Loucy (cell line): ENCODE measurements at regions not wholly inside any gene's neighbourhood (a gene's known extent, or its start where the extent isn't known, plus 50 kb on each side); places are given as distances from the start of the nearest gene placed in this dataset.
A peak's percentile ranks its signal among the peaks of the same experiment; 100 is the strongest.

Source experiments
- H2AFZ ChIP-seq: fragments of 200-600 bp; sonication (generic); 2 replicates; pipeline ENCODE4 v1.6.0; 2016; ENCODE audit warnings: antibody characterized with exemption, mild to moderate bottlenecking, low read length, moderate library complexity
- H3F3A ChIP-seq: fragments of 200-600 bp; 2 replicates; pipeline ENCODE4 v1.6.0; 2016; ENCODE audit warnings: antibody characterized with exemption, low read depth, mild to moderate bottlenecking
- H3K27me3 ChIP-seq: fragments of 200-600 bp; sonication (generic); 2 replicates; pipeline ENCODE4 v1.6.1; 2014; ENCODE audit warnings: low read length, mild to moderate bottlenecking; ENCODE audit not compliant: insufficient read depth, poor library complexity, severe bottlenecking
- H3K36me3 ChIP-seq: fragments of 200-600 bp; sonication (generic); 2 replicates; pipeline ENCODE4 v1.6.1; 2016; ENCODE audit warnings: low read length; ENCODE audit not compliant: insufficient read depth
- H3K4me1 ChIP-seq: fragments of 200-600 bp; sonication (generic); 2 replicates; pipeline ENCODE4 v1.5.1; 2014; ENCODE audit warnings: low read length, mild to moderate bottlenecking; ENCODE audit not compliant: insufficient read depth, poor library complexity, severe bottlenecking
- H3K4me2 ChIP-seq: fragments of 200-600 bp; sonication (generic); 2 replicates; pipeline ENCODE4 v1.6.0; 2014; ENCODE audit warnings: antibody characterized with exemption, low read length, low read depth, mild to moderate bottlenecking; ENCODE audit not compliant: poor library complexity, severe bottlenecking
- H3K4me3 ChIP-seq: fragments of 200-600 bp; sonication (generic); 2 replicates; pipeline ENCODE4 v1.5.1; 2014; ENCODE audit warnings: low read length, mild to moderate bottlenecking, mixed read lengths; ENCODE audit not compliant: poor library complexity, severe bottlenecking
- H3K79me2 ChIP-seq: fragments of 200-600 bp; sonication (generic); 2 replicates; pipeline ENCODE4 v1.6.1; 2014; ENCODE audit warnings: low read length; ENCODE audit not compliant: insufficient read depth
- H3K9ac ChIP-seq: fragments of 200-600 bp; sonication (generic); 2 replicates; pipeline ENCODE4 v1.6.0; 2014; ENCODE audit warnings: mild to moderate bottlenecking, low read depth, low read length, moderate library complexity; ENCODE audit not compliant: poor library complexity, severe bottlenecking
- H3K9me2 ChIP-seq: fragments of 200-600 bp; sonication (generic); replicated peaks from 2 replicates; pipeline ENCODE4 v1.6.1; 2016; ENCODE audit warnings: low read depth, low read length, mixed read lengths
- H3K9me3 ChIP-seq: fragments of 200-600 bp; sonication (generic); 2 replicates; pipeline ENCODE4 v1.6.1; 2014; ENCODE audit warnings: mild to moderate bottlenecking, antibody characterized with exemption, low read length, low read depth; ENCODE audit not compliant: insufficient read depth
- H4K20me1 ChIP-seq: fragments of 200-600 bp; sonication (generic); 2 replicates; pipeline ENCODE4 v1.6.0; 2014; ENCODE audit warnings: antibody characterized with exemption, low read length, mild to moderate bottlenecking; ENCODE audit not compliant: insufficient read depth, poor library complexity, severe bottlenecking
- EZH2phosphoT487 ChIP-seq: fragments of 200-600 bp; IDR thresholded peaks from 2 replicates; pipeline ENCODE4 v1.6.1; 2018; ENCODE audit warnings: antibody characterized with exemption, mild to moderate bottlenecking, moderate library complexity, borderline replicate concordance
- TF ChIP-seq, protein P1 (sequence below): fragments of 200-600 bp; sonication (generic); conservative IDR thresholded peaks from 2 replicates; pipeline ENCODE4 v1.5.1; 2014; ENCODE audit warnings: mild to moderate bottlenecking, antibody characterized with exemption, low read length

DNA sequence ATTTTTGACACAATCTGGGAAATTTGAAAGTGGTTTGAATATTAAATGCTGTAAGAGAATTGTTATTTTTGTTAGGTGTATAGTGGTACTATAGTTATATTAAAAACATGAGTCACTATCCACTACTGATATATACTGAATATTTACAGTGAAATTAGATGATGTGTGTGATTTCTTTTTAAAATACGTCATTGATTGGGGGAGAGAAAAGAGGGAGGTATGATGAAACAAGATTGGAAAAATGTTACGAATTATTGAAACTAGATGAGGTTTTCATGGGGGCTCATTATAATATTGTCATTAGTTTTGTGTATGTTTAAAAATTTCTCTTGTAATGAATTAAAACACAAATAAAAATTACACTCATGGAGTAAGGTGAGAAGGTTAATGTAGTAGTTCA lies 571.4 kb downstream of the HTR7 start:
- no peak for TF ChIP-seq EZH2phosphoT487
- TF ChIP-seq, protein P1, sequence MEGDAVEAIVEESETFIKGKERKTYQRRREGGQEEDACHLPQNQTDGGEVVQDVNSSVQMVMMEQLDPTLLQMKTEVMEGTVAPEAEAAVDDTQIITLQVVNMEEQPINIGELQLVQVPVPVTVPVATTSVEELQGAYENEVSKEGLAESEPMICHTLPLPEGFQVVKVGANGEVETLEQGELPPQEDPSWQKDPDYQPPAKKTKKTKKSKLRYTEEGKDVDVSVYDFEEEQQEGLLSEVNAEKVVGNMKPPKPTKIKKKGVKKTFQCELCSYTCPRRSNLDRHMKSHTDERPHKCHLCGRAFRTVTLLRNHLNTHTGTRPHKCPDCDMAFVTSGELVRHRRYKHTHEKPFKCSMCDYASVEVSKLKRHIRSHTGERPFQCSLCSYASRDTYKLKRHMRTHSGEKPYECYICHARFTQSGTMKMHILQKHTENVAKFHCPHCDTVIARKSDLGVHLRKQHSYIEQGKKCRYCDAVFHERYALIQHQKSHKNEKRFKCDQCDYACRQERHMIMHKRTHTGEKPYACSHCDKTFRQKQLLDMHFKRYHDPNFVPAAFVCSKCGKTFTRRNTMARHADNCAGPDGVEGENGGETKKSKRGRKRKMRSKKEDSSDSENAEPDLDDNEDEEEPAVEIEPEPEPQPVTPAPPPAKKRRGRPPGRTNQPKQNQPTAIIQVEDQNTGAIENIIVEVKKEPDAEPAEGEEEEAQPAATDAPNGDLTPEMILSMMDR, result no peak
- no peaks in the 10 kb centered on the region for H3K27me3 ChIP-seq
- no peaks in the 10 kb centered on the region for H3K79me2 ChIP-seq
- H2AFZ ChIP-seq, result no peak overlapping the region
- H3K9me3 ChIP-seq, result no peaks in the 10 kb centered on the region
- no peak overlapping the region for H3K9ac ChIP-seq
- H4K20me1 ChIP-seq, result no peaks in the 10 kb centered on the region
- H3F3A ChIP-seq, result no peaks in the 10 kb centered on the region
- H3K4me2 ChIP-seq, result no peak overlapping the region
- H3K36me3 ChIP-seq, result no peaks in the 10 kb centered on the region
- H3K4me1 ChIP-seq, result no peaks in the 10 kb centered on the region
- no peak overlapping the region for H3K4me3 ChIP-seq
- H3K9me2 ChIP-seq, result no peaks in the 10 kb centered on the region

- no peaks in the 10 kb centered on the region for H3K4me1 ChIP-seq
- H4K20me1 ChIP-seq, result no peaks in the 10 kb centered on the region
- no peak overlapping the region for H3K4me2 ChIP-seq
- no peaks in the 10 kb centered on the region for H3K36me3 ChIP-seq
- H3K9me3 ChIP-seq, result no peaks in the 10 kb centered on the region
- H3K4me3 ChIP-seq, result no peak overlapping the region
- no peaks in the 10 kb centered on the region for H3K9me2 ChIP-seq
- TF ChIP-seq, protein P1, result no peak
- no peak for TF ChIP-seq EZH2phosphoT487
- H3K27me3 ChIP-seq, result no peaks in the 10 kb centered on the region
- no peaks in the 10 kb centered on the region for H3K79me2 ChIP-seq
- H3K9ac ChIP-seq, result no peak overlapping the region
- H3F3A ChIP-seq, result no peaks in the 10 kb centered on the region
- no peak overlapping the region for H2AFZ ChIP-seq
Observed at GRCh38 chr10:90286941-90287340, 570.9 kb downstream of the HTR7 start.

GRCh38 chr10:90288391-90288933 lies 569.4 kb downstream of the HTR7 start:
- Histone ChIP-seq H3K9ac (no peak overlapping the region), H3K4me3 (no peak overlapping the region), H4K20me1 (no peaks in the 10 kb centered on the region), H3K4me1 (no peaks in the 10 kb centered on the region), H3F3A (no peaks in the 10 kb centered on the region), H3K9me3 (no peaks in the 10 kb centered on the region), H3K79me2 (no peaks in the 10 kb centered on the region), H3K4me2 (no peak overlapping the region), H3K36me3 (no peaks in the 10 kb centered on the region), H2AFZ (no peak overlapping the region), H3K9me2 (no peaks in the 10 kb centered on the region), H3K27me3 (no peaks in the 10 kb centered on the region)
- TF ChIP-seq EZH2phosphoT487, result no peak
- TF ChIP-seq, protein P1, result peak; percentile 14; the same call in 1 of the 2 replicates
